Hepatocyte (in vitro differentiated cells): ENCODE measurements at regions not wholly inside any gene's neighbourhood (a gene's known extent, or its start where the extent isn't known, plus 50 kb on each side); places are given as distances from the start of the nearest gene placed in this dataset.

Source experiments
- DNase-seq: peaks from one replicate; pipeline ENCODE4 v3.0.0-alpha.2; 2016; ENCODE audit warnings: low spot score
- H2AFZ ChIP-seq: fragments of 200-600 bp; sonication (generic); 2 replicates; pipeline ENCODE4 v1.6.0; 2016; ENCODE audit warnings: antibody characterized with exemption, mild to moderate bottlenecking
- H3K27ac ChIP-seq: fragments of 200-600 bp; sonication (generic); 2 replicates; pipeline ENCODE4 v1.5.1; 2016; ENCODE audit warnings: mild to moderate bottlenecking
- H3K27me3 ChIP-seq: fragments of 200-600 bp; sonication (generic); 2 replicates; pipeline ENCODE4 v1.6.1; 2016
- H3K36me3 ChIP-seq: fragments of 200-600 bp; sonication (generic); replicated peaks from 2 replicates; pipeline ENCODE4 v1.5.1; 2016; ENCODE audit warnings: low read depth; ENCODE audit not compliant: insufficient read depth
- H3K4me1 ChIP-seq: fragments of 200-600 bp; sonication (generic); 2 replicates; pipeline ENCODE4 v1.5.1; 2016; ENCODE audit warnings: mild to moderate bottlenecking, moderate library complexity; ENCODE audit not compliant: insufficient read depth
- H3K4me2 ChIP-seq: fragments of 200-600 bp; sonication (generic); 2 replicates; pipeline ENCODE4 v1.6.0; 2016
- H3K4me3 ChIP-seq: fragments of 200-600 bp; sonication (generic); 2 replicates; pipeline ENCODE4 v1.5.1; 2016; ENCODE audit warnings: mild to moderate bottlenecking
- H3K79me2 ChIP-seq: fragments of 200-600 bp; sonication (generic); 2 replicates; pipeline ENCODE4 v1.6.0; 2017; ENCODE audit warnings: mild to moderate bottlenecking
- H3K9me2 ChIP-seq: fragments of 200-600 bp; sonication (generic); replicated peaks from 2 replicates; pipeline ENCODE4 v1.6.0; 2017; ENCODE audit warnings: mild to moderate bottlenecking; ENCODE audit not compliant: insufficient read depth
- H3K9me3 ChIP-seq: fragments of 200-600 bp; sonication (generic); 2 replicates; pipeline ENCODE4 v1.5.1; 2016; ENCODE audit warnings: low read depth, mild to moderate bottlenecking
- H4K20me1 ChIP-seq: fragments of 200-600 bp; sonication (generic); 2 replicates; pipeline ENCODE4 v1.6.0; 2016; ENCODE audit warnings: mild to moderate bottlenecking; ENCODE audit not compliant: insufficient read depth, poor library complexity, severe bottlenecking
- CTCF ChIP-seq: fragments of 200-600 bp; sonication (generic); IDR thresholded peaks from 2 replicates; pipeline ENCODE4 v1.5.1; 2016; ENCODE audit warnings: antibody characterized with exemption, mild to moderate bottlenecking; ENCODE audit not compliant: poor library complexity
- EZH2 ChIP-seq: fragments of 200-600 bp; sonication (generic); IDR thresholded peaks from 2 replicates; pipeline ENCODE4 v1.6.1; 2016; ENCODE audit warnings: antibody characterized with exemption, mild to moderate bottlenecking, borderline replicate concordance
- EZH2phosphoT487 ChIP-seq: fragments of 200-600 bp; sonication (generic); IDR thresholded peaks from one replicate; pipeline ENCODE4 v1.6.1; 2018; ENCODE audit warnings: antibody characterized with exemption, mild to moderate bottlenecking, low read depth, moderate library complexity; ENCODE audit not compliant: unreplicated experiment, severe bottlenecking
- WGBS: methylation state at CpG from one replicate; pipeline ENCODE4 v1.1.6; 2016; ENCODE audit warnings: low lambda C conversion rate; ENCODE audit errors: missing lambda C conversion rate; 5-methylcytosine and 5-hydroxymethylcytosine counted together

GRCh38 chr6:21772884-21773575 is 179.5 kb downstream of the SOX4 start:
- no peak for DNase-seq
- H3K4me3 ChIP-seq: no peak overlapping the region
- peaks cover 29% of the 10 kb centered on the region for H3K4me1 ChIP-seq
- TF ChIP-seq EZH2phosphoT487 (no peak), EZH2 (no peak), CTCF (no peak)
- no peaks in the 10 kb centered on the region for H3K36me3 ChIP-seq
- no peaks in the 10 kb centered on the region for H4K20me1 ChIP-seq
- H2AFZ ChIP-seq: no peak overlapping the region
- H3K9me2 ChIP-seq: no peaks in the 10 kb centered on the region
- no peaks in the 10 kb centered on the region for H3K9me3 ChIP-seq
- peaks cover 4% of the 10 kb centered on the region for H3K79me2 ChIP-seq
- H3K27me3 ChIP-seq: no peaks in the 10 kb centered on the region
- H3K27ac ChIP-seq: peak overlapping the region; percentile 59
- peak overlapping the region; percentile 34 for H3K4me2 ChIP-seq
- WGBS: 47% methylated on average over 9 of the region's 9 CpGs

GRCh38 chr6:21773576-21773968 is 180.0 kb downstream of the SOX4 start:
- Histone ChIP-seq H3K4me1 (peaks cover 29% of the 10 kb centered on the region), H3K79me2 (peaks cover 4% of the 10 kb centered on the region), H3K27me3 (no peaks in the 10 kb centered on the region), H3K9me2 (no peaks in the 10 kb centered on the region), H3K9me3 (no peaks in the 10 kb centered on the region), H2AFZ (no peak overlapping the region), H3K4me2 (peak overlapping the region; percentile 34), H3K27ac (peak overlapping the region; percentile 59), H4K20me1 (no peaks in the 10 kb centered on the region), H3K4me3 (no peak overlapping the region), H3K36me3 (no peaks in the 10 kb centered on the region)
- 78% methylated on average over 6 of the region's 6 CpGs for WGBS
- no peak for TF ChIP-seq EZH2
- TF ChIP-seq EZH2phosphoT487: no peak
- TF ChIP-seq CTCF: no peak
- DNase-seq: peak; percentile 8

GRCh38 chr6:21777846-21778245 is 184.3 kb downstream of the SOX4 start:
- no peak overlapping the region for H3K27ac ChIP-seq
- no peak overlapping the region for H2AFZ ChIP-seq
- no peaks in the 10 kb centered on the region for H4K20me1 ChIP-seq
- peaks cover 4% of the 10 kb centered on the region for H3K79me2 ChIP-seq
- TF ChIP-seq EZH2phosphoT487 (no peak), CTCF (no peak), EZH2 (no peak)
- 88% methylated on average over 1 of the region's 1 CpG for WGBS
- no peaks in the 10 kb centered on the region for H3K36me3 ChIP-seq
- no peaks in the 10 kb centered on the region for H3K9me3 ChIP-seq
- H3K9me2 ChIP-seq: no peaks in the 10 kb centered on the region
- no peak for DNase-seq
- no peak overlapping the region for H3K4me3 ChIP-seq
- H3K27me3 ChIP-seq: no peaks in the 10 kb centered on the region
- peaks cover 20% of the 10 kb centered on the region for H3K4me1 ChIP-seq
- H3K4me2 ChIP-seq: no peak overlapping the region
